ENCODE measurements at regions not wholly inside any gene's neighbourhood (a gene's known extent, or its start where the extent isn't known, plus 50 kb on each side); places are given as distances from the start of the nearest gene placed in this dataset.
"Not testable (repeated sequence)": the region's sequence is repeated elsewhere in the genome, so short reads cannot be mapped to it uniquely, and the experiment has no call there.

DNA sequence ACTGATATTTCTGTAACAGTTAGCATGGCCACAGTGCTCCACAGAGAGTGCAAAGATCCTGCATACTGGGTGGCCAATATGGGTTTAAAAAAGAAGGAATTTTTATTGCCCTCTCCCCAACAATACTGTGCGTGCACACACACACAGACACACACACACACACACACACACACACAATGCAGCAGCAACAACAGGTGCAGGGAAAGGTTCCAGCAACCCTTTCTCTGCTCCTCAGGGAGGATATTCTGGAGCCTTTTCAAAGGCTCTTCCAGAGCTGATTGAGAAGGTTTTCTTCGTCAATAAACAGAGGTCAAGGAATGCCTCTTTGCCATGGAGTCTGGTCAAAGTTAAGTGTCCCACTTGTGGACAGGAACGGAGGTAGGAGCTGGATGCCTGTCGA lies 84.8 kb upstream of the ZFP42 start:
- Histone ChIP-seq H3K9me3 (no peaks in the 10 kb centered on the region; the same call in 1 of the 2 replicates), H3K4me1 (no peaks in the 10 kb centered on the region), H3K27me3 (no peaks in the 10 kb centered on the region), H3K36me3 (no peaks in the 10 kb centered on the region), H3K4me3 (ENCODE audit: low read depth, low read length) (no peak overlapping the region)
- DNase-seq, result no peak
- TF ChIP-seq CTCF (IDR thresholded peaks at IDR 0.05; ENCODE audit: low read depth, low read length), result no peak

DNA sequence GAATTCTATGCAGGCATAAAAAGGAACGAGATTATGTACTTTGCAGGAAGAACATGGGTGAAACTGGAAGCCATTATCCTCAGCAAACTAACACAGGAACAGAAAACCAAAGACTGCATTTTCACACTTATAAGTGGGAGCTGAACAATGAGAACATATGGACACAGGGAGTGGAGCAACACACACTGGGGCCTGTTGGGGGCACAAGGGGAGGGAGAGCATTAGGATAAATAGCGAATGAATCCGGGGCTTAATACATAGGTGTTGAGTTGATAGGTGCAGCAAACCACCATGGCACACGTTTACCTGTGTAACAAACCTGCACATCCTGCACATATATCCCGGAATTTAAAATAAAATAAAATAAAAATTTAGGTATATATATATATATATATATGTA lies 80.2 kb upstream of the ZFP42 start:
- H3K27me3 ChIP-seq; H3K4me3 ChIP-seq (ENCODE audit: low read depth, low read length); H3K36me3 ChIP-seq; DNase-seq; H3K4me1 ChIP-seq; H3K9me3 ChIP-seq: not testable (repeated sequence)

DNA sequence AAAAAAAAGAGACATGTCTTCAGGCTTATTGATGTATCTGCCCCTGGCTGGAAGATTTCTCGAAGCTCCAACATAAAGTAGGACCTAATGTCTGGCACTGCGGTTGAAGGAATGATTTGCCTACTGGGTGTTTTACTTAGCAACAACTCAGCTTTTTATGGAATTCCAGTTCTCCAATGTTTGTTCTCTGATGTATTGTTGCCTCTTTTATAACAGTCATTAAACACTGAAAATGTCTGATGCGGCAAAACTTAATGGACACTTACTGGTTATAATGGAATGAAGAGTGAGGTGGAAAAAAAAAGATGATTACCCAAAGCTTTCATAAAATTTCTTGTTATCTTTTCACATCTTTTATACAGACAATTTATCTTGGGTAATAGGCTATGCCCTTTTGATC lies 75.6 kb upstream of the ZFP42 start:
- Histone ChIP-seq H3K36me3 (no peaks in the 10 kb centered on the region), H3K27me3 (no peaks in the 10 kb centered on the region), H3K9me3 (no peaks in the 10 kb centered on the region; the same call in 1 of the 2 replicates), H3K4me3 (ENCODE audit: low read depth, low read length) (no peak overlapping the region), H3K4me1 (no peaks in the 10 kb centered on the region)
- TF ChIP-seq CTCF (IDR thresholded peaks at IDR 0.05; ENCODE audit: low read depth, low read length), result no peak
- no peak for DNase-seq

GRCh38 chr4:187921946-187922623 lies 73.5 kb upstream of the ZFP42 start:
- no peak for TF ChIP-seq CTCF (IDR thresholded peaks at IDR 0.05; ENCODE audit: low read depth, low read length)
- H3K4me3 ChIP-seq (ENCODE audit: low read depth, low read length), result no peak overlapping the region
- no peaks in the 10 kb centered on the region for H3K9me3 ChIP-seq
- no peaks in the 10 kb centered on the region for H3K36me3 ChIP-seq
- no peaks in the 10 kb centered on the region for H3K27me3 ChIP-seq
- DNase-seq, result no peak
- no peaks in the 10 kb centered on the region for H3K4me1 ChIP-seq

DNA sequence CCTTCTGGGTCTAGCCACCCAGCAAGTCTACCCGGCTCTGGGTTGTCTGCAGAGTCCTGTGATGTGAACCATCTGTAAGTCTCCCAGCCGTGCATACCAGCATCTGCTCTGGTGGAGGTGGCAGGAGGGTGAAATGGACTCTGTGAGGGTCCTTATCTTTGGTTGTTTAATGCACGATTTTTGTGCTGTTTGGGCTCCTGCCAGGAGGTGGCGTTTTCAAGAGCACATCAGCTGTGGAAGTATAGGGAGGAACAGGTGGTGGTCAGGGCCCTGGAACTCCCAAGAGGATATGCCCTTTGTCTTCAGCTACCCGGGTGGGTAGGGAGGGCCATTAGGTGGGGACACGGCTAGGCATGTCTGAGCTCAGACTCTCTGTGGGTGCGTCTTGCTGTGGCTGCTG lies 66.5 kb upstream of the ZFP42 start:
- Histone ChIP-seq H3K4me3 (ENCODE audit: low read depth, low read length) (no peak overlapping the region), H3K27me3 (no peaks in the 10 kb centered on the region), H3K4me1 (no peaks in the 10 kb centered on the region), H3K36me3 (no peaks in the 10 kb centered on the region), H3K9me3 (no peaks in the 10 kb centered on the region)
- TF ChIP-seq CTCF (IDR thresholded peaks at IDR 0.05; ENCODE audit: low read depth, low read length), result 0 out of 2 replicates have a peak, but pooled peaks have one; percentile 10
- DNase-seq, result no peak

GRCh38 chr4:187934766-187935165 lies 60.8 kb upstream of the ZFP42 start:
- no peak for TF ChIP-seq CTCF (IDR thresholded peaks at IDR 0.05; ENCODE audit: low read depth, low read length)
- DNase-seq, result no peak
- no peaks in the 10 kb centered on the region for H3K36me3 ChIP-seq
- no peaks in the 10 kb centered on the region for H3K27me3 ChIP-seq
- no peaks in the 10 kb centered on the region for H3K9me3 ChIP-seq
- no peak overlapping the region for H3K4me3 ChIP-seq (ENCODE audit: low read depth, low read length)
- H3K4me1 ChIP-seq, result no peaks in the 10 kb centered on the region

Data from BE2C (cell line).